Uterus (tissue), 2 donors: ENCODE measurements at regions not wholly inside any gene's neighbourhood (a gene's known extent, or its start where the extent isn't known, plus 50 kb on each side); places are given as distances from the start of the nearest gene placed in this dataset.

Experiments
- CTCF ChIP-seq, 4 experiments: fragments of 200-600 bp in 2 of 4; fragments of 450-650 bp in 2 of 4; sonication (generic) in 2 of 4; IDR thresholded peaks; one replicate each; pipeline ENCODE4 v1.5.1; 2016 to 2019; ENCODE audit warnings: antibody characterized with exemption in 4 of 4, mild to moderate bottlenecking in 2 of 4, moderate library complexity in 1 of 4
- POLR2A ChIP-seq, 2 donors: fragments of 450-650 bp; IDR thresholded peaks; one replicate each; pipeline ENCODE4 v1.6.1; 2016; ENCODE audit warnings: antibody characterized with exemption in 2 of 2, mild to moderate bottlenecking in 1 of 2, moderate library complexity in 1 of 2

GRCh38 chr9:28502741-28503140 is 929.5 kb upstream of the C9orf72 start:
- TF ChIP-seq CTCF (IDR thresholded peaks at IDR 0.05) (no peak), POLR2A (IDR thresholded peaks at IDR 0.05) (no peak)
